NOMO-1 treated with dmso at 0.1 percent for 144 hours (cell line): ENCODE measurements at regions not wholly inside any gene's neighbourhood (a gene's known extent, or its start where the extent isn't known, plus 50 kb on each side); places are given as distances from the start of the nearest gene placed in this dataset.

Experiments
- DNase-seq: peaks from one replicate; lab custom pipeline; 2025; ENCODE audit not compliant: unreplicated experiment; lab: John Stamatoyannopoulos, UW

DNA sequence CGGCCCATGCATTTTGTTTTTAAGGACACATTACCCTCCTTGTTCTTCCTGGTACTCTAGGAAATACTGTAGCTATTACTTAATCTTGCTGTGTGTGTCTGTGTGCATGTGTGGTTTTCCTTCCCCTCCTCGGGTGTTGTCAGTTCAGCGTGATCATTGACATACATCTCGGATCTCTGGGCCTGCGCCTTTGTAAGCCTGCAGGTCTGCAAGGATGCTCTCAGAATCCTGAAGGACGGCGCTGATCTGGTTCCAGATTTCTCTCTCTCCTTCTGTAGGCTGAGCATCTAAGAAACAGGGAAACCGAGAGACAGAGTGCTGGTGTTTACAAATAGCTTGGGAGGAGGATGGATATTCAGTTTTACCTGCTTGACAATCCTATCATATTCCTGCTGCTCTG, 100.2 kb downstream of the CYRIA start:
- DNase-seq, result no peak

DNA sequence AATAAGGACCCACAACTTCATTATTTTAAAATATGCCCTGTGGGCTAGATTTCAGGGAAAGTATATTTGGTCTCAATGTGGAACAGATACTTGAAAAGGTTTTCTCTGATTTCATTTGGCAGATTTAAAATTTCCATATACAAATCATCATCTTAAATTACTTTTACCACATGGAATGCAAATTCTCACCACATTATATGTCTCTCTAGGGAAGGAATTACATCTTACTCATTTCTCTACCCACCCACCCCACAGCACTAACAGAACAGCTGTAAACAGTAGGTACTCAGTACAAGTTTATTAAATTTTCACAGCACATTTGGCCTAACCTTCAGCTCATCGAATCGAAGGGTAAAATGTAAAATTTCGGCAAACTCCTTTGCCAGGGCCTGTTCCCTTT, 104.0 kb downstream of the CYRIA start:
- DNase-seq, result no peak

DNA sequence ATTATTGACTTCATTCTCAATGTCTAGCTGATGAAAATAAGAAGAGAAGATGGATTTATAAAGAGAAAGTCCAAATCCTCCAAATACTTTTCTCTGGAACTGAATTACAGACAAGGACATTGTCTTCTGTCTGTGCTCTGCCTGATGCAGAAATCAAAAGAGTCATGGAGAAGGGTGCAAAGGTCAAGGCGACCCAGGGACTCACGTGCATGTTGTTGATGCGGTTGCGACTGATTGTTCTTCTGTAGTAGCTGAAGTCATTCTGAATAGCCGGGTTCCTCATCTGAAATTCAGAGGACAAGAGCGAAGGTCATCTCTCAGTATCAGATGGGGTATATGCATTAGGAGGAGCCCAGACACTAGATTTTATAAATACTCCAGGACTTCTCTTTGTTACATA, 104.4 kb downstream of the CYRIA start:
- no peak for DNase-seq

DNA sequence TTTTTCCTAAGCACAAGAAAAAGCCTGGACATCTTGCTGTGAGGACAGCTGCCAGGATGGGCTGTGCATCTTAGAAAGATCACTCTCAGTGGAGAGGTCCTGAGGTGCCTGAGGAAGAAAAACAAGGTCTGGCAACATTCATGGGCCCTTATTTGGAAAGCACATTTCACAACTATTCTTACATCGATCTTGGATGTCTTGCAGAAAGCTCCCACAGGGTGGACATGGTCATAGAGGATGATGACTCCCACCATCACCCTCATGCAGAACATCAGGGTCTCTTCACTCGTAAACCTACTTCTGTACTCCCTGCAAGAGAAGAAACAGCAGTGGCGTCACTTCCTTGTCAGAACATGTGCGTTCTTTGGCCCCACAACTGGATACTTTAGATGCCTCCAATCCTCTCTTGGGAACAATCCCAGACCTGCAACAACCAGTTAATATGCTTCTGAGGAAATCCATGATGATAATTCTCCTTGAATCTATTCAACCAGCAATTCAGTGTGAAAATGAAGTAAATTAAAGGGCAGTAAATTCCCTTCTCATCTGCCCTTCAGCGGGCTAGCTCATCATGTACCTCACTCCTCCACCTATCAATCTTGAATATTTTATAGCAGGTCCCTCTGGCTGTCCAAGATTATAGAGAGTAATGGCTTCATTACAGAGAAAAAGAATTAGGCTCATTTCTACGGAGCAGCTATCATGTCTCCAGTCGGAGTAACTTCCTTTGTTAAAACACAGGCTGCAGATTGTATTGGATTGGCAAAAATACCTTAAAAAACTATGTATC, 106.2 kb downstream of the CYRIA start:
- DNase-seq, result no peak

DNA sequence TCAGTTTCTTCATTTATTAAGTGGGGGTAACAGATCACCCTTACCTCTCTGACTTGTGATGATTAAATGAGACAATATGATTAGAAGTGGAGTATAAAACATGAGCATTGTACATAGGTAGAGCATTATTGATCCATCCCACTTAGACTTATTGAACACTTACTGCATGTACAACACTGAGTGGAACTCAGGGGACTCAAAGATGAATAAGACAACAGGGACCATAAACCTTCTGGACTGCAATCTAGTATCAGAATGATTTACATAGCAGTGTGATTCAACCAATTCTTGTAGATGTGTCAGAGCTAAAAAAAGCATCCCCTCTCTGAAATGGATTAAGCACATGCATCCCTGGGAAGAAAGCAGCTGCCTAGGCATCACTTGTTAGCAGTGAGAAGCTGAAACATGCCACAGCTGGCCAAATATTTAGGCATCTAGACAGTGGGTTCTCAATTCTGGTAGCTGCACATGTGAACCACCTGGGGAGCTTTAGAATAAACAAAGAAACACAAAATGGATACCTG, 111.5 kb downstream of the CYRIA start:
- DNase-seq, result no peak

DNA sequence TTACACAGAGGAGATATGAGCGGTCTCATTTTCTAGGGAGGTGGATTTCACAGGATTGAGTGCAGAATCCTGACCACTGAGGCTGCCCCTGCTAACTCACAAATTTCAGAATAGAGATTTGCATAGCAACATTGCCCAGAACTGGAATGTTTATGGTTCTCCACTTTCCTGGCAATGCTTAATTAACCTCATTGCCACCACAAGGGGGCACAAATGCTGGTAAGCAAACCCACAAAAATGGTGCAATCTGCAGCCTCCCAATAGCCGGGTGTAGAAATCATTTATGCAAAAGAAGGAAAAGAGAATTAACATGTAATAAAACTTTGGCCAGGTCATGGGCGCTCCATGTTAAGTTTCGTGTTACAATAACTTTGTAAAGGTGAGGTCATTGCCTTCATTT, 112.4 kb downstream of the CYRIA start:
- DNase-seq, result peak; percentile 7

DNA sequence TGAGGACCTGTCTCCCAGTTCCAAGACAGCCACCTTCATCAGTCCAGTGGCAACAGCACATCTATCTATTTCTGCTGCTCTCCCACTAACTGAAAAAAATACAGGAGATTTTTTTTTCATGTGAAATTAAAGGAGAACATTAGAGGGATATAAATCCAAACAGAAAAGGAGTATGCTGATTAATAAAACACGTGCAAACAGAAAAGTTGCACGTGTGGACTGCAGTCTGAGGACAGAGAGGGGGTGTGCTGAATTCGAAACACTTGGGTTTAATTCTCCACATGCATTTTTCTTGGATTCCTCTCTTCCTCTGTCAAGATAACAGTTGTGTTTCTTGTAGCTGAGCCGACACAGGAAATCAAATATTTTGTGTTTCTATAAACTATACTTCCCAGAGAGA, 113.4 kb downstream of the CYRIA start:
- no peak for DNase-seq

DNA sequence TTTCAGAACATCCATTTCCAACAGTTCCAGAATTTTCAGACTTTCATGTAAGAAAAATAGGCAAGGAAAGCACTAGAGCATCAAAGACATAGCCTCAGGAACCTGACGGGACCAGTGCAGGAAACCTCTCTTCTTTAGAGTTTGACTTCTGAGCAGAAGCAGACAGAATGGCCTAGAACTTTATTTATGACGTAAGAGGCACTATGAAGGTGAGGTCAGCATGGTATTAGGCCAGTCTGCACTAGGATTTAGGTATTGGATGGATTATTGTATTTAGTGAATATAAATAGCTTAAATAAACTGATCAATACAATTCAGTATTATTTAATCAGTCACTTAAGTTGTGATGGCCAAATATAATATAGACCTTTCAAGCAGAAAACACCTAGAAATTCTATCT, 117.6 kb downstream of the CYRIA start:
- DNase-seq, result no peak

DNA sequence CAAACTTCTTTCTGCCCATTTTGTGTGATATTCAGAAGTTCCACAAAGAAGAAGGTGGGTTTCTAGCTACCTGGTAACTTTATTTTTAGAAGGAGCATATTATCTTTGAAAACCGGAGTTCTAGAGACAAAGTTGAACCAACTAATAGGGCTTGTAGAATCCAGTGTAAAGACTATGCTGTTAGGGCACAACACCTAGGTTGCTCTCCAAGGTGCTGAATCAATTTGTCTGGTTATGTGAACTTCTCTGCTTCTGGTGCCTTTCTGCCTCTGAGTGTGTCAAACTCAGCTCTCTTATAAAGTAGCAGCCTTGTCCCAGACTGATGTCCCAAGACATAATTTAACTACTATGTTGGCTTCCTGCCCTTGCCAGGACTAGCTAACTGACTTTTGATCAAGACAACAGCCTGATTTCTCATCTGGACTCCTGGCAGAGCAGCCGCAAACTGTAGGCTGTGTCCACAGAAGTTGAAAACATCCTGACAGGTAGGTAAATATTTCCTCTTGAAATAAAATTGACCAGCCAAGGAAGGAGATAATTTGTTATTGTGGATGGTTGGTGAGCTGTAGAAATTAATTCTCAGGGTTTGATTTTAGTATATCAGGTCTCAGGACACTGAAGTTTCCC, 119.4 kb downstream of the CYRIA start:
- peak; percentile 1 for DNase-seq

DNA sequence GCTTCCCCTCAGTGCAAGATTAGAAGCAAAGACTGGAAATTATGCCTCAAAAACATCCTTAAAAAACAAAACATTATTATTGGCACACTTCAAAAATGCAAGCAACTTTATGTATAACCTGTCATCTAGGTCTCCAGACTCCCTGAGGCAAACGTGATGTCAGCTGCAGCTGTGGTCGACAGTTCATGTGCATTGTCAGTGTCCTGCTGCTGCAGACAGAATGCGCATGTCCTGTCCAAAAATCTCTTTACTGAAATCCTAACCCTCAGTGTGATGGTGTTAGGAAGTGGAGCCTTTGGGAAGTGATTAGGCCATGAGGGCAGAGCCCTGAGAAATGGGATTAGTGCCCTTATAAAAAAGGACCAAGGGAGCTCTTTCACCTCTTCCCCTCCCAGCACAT, 126.9 kb downstream of the CYRIA start:
- DNase-seq, result no peak

DNA sequence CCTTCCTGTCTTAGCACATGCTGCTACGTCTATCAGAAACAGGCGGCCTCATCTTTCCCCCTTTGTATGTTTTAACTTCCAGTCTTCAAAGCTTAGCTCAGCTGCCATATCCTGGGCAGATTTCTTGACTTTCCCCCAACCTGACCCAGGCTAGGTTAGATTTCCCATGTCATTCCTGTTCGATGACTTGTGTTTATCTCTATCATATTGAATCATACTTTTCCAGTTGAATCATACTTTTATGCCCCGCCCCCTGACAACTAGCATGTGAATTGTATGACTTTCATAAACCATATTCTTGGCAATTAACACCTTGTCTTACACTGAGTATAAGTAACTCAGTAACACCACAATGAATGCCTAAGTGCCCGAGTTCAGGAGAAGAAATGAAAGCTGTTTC, 128.3 kb downstream of the CYRIA start:
- no peak for DNase-seq

DNA sequence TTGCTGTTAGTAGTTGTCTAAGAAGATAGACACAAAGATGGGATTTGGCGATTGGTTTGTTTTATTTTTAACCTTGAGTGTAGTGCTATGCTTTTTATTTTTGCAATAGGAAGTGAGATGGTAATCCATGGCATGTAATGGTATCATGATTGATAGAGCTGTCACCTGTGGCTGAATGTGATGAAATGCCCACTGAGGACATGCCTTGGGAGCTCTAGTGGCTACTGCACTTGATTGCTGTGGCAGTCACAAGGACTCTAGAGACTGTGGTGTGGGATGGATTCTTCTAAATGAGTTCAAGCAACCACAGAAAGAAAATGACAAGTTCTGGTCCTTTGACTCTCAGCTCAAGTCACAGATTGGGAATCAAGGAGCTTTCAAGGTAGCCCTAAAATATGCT, 139.4 kb downstream of the CYRIA start:
- no peak for DNase-seq

DNA sequence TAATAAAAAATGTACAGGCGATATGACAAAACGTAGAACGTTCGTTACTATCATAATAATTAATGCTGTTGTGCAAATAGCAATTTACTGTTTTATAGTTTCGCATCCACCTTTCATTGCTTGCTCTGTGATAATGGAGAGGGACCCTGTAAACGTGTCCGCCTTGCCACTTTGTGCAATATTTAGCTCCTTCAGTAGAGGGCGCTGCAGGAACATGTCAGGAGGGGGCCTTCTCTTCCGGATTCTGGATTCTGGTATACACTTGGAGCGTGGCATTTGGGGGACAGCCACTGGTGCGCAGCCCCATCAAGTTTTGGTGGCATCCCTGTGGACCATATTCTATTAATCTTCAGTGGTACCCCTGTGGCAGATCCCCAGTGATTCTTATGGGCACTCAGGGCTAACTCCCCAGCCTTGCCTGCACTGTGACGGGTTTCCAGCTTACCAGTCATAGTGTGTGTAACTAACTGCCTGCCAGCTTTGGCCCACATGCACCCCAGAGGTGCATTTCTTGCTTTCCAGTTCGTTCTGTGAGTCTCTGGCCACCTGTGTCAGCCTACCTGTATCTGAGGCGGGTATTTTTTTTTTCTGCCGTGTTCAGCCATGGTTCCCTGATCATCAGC, 140.3 kb downstream of the CYRIA start:
- no peak for DNase-seq

DNA sequence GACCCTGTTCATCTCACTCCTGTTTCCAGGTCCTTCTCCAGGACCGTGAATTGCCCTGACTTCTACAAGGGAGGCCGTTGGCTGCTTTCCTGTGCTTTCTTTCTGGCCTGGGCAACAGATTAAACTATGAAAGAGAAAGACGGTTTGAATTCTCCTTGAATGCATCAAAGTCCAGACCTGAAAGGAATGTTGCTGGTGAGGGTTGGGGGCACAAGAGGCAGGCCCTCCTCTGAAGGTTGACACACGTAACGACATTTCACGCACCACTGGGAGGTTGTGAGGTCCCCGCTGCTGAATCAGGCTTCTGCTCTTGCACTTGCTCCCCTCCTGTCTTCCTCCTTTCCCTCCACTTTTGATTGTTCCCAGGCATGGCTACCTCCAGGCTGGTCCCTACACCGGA, 141.9 kb downstream of the CYRIA start:
- no peak for DNase-seq

DNA sequence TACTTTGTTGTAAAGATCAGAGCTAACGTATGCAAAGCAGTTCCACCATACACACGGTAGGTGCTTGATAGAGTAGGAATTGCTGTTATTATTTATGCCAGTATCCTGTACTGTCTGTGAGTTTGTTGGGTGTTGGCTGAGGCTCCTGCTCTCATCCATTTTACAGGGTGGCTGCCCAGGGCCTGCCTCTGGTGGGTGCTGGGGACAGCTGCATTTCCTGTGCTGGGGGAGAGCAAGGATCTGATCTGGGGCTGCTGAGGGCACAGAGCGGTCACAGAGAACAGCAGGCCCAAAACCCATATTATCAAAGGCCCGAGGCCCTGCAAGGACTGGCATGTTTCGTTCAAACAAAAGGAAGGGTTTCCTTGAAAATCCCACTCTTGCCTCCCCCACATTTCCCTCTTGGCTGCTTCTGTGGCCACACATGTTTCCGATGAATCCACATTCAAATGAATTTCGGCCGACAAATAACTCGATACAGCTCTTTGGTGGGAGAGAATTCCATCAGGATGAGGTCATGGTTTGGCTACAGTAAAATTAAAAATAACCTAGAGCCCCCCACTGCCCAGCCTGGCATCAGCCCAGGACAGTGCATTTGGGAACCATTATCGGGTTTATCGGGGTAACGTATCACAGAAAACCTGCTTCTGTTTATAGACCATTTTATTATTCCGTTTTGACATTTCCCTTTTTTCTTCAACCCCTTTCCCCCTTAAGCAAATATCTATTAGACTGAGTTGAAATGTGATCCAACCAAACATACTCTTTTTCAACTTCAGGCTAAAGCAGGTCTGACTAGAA, 143.4 kb downstream of the CYRIA start:
- no peak for DNase-seq

DNA sequence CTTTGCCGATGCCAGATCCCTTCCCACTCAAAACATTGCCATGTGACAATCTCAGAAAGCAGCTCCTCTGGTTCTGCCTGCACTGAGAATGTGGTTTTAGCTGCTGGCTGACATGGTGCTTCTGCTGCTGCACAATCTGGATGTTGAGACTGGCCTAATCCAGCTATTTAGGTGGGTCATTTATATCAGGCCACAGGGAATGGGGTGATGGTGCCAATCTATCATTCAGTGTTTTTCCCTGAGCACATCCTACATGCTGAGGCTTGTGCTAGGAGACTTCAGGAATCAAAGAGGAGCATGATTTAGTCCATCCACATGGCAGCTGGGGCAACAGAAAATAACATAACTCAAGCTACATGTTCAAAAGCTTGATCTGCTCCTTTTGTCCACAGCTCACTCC, 144.7 kb downstream of the CYRIA start:
- no peak for DNase-seq

DNA sequence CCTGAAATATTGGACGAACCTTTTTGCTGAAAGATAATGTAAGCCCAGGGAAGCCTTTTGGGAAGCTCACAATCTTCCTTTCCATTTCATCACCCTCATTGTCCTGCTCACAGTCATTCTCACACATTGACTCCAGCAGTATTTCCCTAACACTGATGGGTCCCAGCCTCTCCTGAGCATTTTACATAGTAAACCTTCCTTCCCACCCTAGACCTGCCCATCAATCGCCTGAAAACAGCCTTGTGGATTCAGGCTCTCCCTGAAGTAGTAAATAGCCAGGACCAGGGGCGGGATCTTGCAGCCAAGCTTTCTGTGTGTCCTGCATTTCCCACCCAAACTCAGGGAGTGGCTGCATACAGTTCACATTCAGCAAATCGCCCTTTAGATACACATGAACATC, 149.9 kb downstream of the CYRIA start:
- no peak for DNase-seq

DNA sequence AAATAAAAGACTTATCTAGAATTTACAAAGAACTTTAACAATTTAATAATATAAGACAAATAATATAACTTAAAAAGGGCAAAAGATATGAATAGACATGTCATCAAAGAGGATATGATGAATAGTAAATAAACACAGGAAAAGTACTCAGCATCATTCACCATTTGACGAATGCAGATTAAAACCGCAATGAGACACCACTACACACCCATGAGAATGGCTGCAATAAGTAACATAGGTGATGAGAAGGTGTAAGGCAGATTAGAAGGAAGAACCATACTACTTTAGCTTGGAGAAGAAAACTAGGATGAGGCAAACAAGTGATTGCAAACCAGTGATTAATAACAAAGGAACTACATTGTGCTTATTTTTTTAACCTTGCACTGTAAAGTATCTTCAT, 152.0 kb downstream of the CYRIA start:
- no peak for DNase-seq

DNA sequence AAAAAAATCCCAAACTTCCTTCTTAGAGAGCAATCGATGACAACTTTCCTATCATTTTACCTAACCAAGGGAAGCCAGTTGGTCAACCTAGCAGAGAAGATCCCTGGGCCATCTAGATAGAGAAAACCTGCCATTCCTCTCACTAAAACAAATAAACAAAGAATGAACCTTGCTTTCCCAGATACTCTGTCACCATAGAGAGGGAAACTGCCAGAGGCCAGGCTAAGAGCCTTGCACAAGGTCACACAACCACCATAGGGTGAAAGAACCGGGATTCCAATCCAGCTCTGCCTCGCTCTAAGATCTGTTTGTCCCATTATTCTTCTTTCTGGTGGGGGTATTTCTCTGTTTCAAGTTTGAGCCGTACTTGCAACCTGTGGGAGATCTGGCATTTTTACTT, 154.6 kb downstream of the CYRIA start:
- no peak for DNase-seq

DNA sequence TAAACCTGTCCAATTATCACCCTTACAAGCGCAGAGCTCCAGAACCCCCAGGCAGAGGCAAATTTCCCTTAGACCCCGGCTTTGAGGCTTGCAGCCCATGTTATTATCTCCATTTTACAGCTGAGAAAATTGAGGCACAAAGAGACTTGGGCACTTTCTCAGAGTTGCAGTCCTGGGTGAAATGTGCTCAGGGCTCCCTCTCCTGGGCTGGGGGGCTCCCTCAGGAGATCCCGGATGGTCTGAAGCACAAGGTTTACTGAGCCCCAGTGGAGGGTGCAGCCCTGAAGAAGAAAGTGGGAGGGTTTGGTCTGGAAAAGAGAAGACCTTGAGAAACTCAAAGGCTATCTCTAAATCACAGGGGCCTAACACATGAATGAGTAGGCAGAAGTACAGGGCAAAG, 156.6 kb downstream of the CYRIA start:
- no peak for DNase-seq

DNA sequence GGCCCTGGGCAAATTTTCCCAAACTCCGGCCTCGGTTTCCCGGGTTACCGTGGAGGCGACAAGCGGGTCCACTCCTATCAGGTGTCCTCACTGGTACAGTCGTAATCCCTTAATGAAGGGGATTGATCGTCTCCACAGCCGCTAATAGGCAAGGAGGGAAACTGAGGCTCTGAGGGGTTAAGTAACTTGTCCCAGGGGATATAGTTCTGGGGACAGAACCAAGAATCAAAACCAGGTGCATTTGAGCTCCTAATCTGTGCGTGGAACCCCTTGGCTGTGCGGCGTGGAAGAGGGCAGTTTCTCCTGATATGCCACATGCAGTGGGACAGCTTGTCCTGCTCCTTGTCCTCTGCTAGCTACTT, 157.2 kb downstream of the CYRIA start:
- DNase-seq, result no peak
